GM12872 (cell line): ENCODE measurements at regions not wholly inside any gene's neighbourhood (a gene's known extent, or its start where the extent isn't known, plus 50 kb on each side); places are given as distances from the start of the nearest gene placed in this dataset.

Experiments used
- TF ChIP-seq, protein P1 (sequence below): IDR thresholded peaks from 3 replicates; pipeline ENCODE4 v1.5.1; 2011; ENCODE audit warnings: low read depth, mild to moderate bottlenecking, low read length, moderate library complexity; ENCODE audit not compliant: insufficient read depth

GRCh38 chr1:163703794-163704193 lies 382.0 kb downstream of the NUF2 start:
- TF ChIP-seq, protein P1, sequence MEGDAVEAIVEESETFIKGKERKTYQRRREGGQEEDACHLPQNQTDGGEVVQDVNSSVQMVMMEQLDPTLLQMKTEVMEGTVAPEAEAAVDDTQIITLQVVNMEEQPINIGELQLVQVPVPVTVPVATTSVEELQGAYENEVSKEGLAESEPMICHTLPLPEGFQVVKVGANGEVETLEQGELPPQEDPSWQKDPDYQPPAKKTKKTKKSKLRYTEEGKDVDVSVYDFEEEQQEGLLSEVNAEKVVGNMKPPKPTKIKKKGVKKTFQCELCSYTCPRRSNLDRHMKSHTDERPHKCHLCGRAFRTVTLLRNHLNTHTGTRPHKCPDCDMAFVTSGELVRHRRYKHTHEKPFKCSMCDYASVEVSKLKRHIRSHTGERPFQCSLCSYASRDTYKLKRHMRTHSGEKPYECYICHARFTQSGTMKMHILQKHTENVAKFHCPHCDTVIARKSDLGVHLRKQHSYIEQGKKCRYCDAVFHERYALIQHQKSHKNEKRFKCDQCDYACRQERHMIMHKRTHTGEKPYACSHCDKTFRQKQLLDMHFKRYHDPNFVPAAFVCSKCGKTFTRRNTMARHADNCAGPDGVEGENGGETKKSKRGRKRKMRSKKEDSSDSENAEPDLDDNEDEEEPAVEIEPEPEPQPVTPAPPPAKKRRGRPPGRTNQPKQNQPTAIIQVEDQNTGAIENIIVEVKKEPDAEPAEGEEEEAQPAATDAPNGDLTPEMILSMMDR: no peak

GRCh38 chr1:163706915-163707314 lies 385.2 kb downstream of the NUF2 start:
- TF ChIP-seq, protein P1: no peak

DNA sequence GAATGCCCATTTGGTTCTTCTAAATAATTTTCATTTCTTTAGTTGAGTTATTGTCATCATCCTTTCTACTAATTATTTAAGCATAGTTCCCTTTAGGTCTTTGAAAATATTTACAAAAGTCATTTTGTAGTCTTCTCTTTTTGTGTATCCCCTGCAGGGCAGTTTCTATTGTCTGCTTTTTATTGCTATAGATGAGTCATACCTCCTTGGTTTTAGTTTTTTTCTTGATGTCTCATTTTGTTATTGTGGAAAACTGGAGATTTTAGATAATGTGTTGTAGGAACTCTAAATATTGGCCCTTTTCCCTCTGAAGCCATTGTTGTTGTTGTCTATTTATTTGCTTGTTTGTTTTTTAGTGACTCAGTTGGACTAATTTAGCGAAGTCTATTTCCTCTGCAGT lies 387.9 kb downstream of the NUF2 start:
- TF ChIP-seq, protein P1: no peak

DNA sequence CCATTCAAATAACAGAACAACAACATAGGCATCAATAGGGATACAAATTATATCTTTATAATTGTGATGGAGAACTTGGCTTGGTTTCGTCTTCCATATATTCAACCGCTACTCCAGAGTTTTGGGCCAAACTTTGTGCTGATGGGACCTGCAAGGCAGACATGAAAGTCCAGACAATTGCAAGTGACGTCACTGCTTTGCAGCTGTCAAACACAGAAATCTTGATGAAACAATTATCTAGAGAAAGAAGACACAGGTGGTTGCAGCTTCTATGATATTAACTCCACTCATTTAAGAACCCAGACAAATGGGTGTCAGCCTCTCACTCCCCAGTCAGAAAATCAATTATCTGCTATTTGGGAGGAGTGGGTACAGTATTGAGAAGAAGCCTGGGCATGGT lies 390.6 kb downstream of the NUF2 start:
- TF ChIP-seq, protein P1: no peak

- TF ChIP-seq, protein P1: no peak
Observed at GRCh38 chr1:163720294-163720693, 398.5 kb downstream of the NUF2 start.

DNA sequence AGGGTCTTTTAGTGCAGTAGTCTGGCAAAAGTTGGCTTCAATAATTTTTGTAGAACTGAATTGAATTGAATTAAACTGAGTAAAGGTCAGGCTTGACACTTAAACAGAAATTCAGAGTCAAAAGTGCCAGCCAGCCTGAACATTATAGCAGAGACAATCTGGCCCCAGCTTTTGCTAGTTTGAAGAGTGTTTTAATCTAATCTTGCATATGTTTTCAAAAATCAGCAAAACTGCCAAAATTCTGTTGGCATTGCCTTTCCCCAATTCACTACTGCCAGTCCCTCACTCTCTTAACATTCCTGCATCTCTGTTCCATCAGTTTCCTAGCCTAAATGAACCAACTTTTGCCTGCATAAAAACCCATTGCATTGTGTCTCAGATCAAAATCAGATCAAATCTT lies 403.8 kb downstream of the NUF2 start:
- TF ChIP-seq, protein P1: no peak

DNA sequence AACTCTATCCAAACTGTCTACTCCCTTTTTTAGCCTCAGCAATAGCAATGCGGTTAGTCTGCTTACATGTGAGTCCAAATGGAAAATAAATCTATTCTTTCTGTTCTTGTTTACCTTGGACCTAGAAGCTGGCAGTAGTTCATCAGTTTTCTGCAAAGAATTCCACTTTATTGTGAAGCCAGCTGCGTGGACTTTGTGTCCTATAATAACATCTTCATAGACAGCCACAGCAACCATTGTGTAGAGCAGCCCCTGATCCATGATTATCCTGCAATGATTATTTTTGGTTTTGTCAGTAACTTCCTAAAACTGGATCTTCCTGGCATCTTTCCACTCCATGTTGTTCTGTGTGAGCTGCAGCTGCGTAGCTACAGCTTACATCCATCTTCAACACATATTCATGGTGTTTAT lies 408.7 kb downstream of the NUF2 start:
- TF ChIP-seq, protein P1: no peak

DNA sequence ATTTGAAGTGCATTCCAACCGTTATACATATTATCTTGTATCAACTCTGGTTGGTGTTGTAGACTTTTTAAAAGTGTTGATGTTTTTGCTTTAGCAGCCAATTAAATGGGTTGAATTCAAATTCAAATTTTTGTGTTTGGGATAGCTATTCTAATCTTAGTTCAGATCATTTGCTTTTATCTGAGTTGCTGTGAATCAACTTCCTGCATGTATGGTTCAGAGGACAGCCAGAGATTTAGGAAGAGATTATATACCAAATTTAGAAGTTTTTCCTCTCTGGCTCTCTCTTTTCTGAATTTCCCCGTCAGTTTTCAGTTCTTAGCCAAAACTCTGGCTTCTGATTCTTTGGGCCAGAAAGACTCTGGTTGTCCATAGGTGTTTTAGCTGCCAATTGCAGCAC lies 415.5 kb downstream of the NUF2 start:
- TF ChIP-seq, protein P1: no peak
